ENCODE measurements at regions not wholly inside any gene's neighbourhood (a gene's known extent, or its start where the extent isn't known, plus 50 kb on each side); places are given as distances from the start of the nearest gene placed in this dataset.

GRCh38 chr11:103850419-103851165, 185.8 kb upstream of the DDI1 start:
- H3K27ac ChIP-seq (ENCODE audit: low read length) = no peak overlapping the region
- H3K4me3 ChIP-seq (ENCODE audit: low read length) = no peak overlapping the region
- no peaks in the 10 kb centered on the region for H3K9me3 ChIP-seq (ENCODE audit: low read length)
- H4K20me1 ChIP-seq (ENCODE audit: insufficient read depth) = no peaks in the 10 kb centered on the region
- TF ChIP-seq MXI1 (conservative IDR thresholded peaks at IDR 0.05; ENCODE audit: poor library complexity, severe bottlenecking) (no peak), EP300 (conservative IDR thresholded peaks at IDR 0.05; ENCODE audit: poor library complexity, severe bottlenecking) (no peak), EZH2 (IDR thresholded peaks at IDR 0.05; ENCODE audit: borderline replicate concordance, insufficient read depth, low read length, poor library complexity, severe bottlenecking) (no peak), REST (IDR thresholded peaks at IDR 0.05; ENCODE audit: borderline replicate concordance) (no peak), RAD21 (conservative IDR thresholded peaks at IDR 0.05) (no peak), SMC3 (conservative IDR thresholded peaks at IDR 0.05; ENCODE audit: poor library complexity) (no peak), POLR2AphosphoS5 (IDR thresholded peaks at IDR 0.05) (no peak), TAF1 (IDR thresholded peaks at IDR 0.05; ENCODE audit: low read depth) (no peak)
- TF ChIP-seq, protein P1, sequence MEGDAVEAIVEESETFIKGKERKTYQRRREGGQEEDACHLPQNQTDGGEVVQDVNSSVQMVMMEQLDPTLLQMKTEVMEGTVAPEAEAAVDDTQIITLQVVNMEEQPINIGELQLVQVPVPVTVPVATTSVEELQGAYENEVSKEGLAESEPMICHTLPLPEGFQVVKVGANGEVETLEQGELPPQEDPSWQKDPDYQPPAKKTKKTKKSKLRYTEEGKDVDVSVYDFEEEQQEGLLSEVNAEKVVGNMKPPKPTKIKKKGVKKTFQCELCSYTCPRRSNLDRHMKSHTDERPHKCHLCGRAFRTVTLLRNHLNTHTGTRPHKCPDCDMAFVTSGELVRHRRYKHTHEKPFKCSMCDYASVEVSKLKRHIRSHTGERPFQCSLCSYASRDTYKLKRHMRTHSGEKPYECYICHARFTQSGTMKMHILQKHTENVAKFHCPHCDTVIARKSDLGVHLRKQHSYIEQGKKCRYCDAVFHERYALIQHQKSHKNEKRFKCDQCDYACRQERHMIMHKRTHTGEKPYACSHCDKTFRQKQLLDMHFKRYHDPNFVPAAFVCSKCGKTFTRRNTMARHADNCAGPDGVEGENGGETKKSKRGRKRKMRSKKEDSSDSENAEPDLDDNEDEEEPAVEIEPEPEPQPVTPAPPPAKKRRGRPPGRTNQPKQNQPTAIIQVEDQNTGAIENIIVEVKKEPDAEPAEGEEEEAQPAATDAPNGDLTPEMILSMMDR (IDR thresholded peaks at IDR 0.05; ENCODE audit: poor library complexity, severe bottlenecking) = no peak
- no peak overlapping the region for H3K4me2 ChIP-seq (ENCODE audit: low read length)
- H3K9ac ChIP-seq (ENCODE audit: low read length) = no peak overlapping the region
- H3K79me2 ChIP-seq (replicated peaks; ENCODE audit: insufficient read depth, low read length) = no peaks in the 10 kb centered on the region
- no peaks in the 10 kb centered on the region for H3K9me2 ChIP-seq (ENCODE audit: insufficient read depth, low read length)
- no peaks in the 10 kb centered on the region for H3K27me3 ChIP-seq (ENCODE audit: insufficient read depth, low read depth, low read length)
- H3K36me3 ChIP-seq (ENCODE audit: insufficient read depth, low read length) = no peaks in the 10 kb centered on the region
- H3F3A ChIP-seq (ENCODE audit: insufficient read depth, low read length, poor library complexity, severe bottlenecking) = no peaks in the 10 kb centered on the region
- no peak overlapping the region for H2AFZ ChIP-seq (ENCODE audit: low read depth, low read length)

DNA sequence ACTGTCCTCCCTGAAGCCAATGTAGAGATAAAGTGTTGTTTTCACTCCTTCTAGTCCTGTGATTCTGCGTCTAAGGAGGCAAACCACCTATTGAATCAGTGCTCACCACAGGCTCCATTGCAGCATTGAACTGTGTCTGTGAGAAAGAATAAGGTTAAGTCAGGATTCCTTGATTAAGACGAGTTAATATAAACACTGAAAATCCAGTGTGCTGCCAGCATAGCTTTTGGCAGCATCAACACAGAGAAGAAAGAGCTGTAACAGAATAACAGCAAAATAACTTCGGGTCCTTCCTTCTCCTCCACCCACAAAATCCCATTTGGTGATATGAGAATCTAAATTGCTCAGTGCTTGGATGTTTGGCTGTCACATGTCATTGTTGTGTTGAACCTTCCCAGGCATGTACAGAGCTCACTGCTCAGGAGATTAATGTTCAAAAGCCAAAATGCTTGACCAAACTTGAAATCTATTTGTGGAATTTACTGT, 185.2 kb upstream of the DDI1 start:
- no peak overlapping the region for H3K27ac ChIP-seq (ENCODE audit: low read length)
- H3K9ac ChIP-seq (ENCODE audit: low read length) = no peak overlapping the region
- TF ChIP-seq, protein P1 (IDR thresholded peaks at IDR 0.05; ENCODE audit: poor library complexity, severe bottlenecking) = no peak
- TF ChIP-seq EP300 (conservative IDR thresholded peaks at IDR 0.05; ENCODE audit: poor library complexity, severe bottlenecking) (no peak), POLR2AphosphoS5 (IDR thresholded peaks at IDR 0.05) (no peak), EZH2 (IDR thresholded peaks at IDR 0.05; ENCODE audit: borderline replicate concordance, insufficient read depth, low read length, poor library complexity, severe bottlenecking) (no peak), TAF1 (IDR thresholded peaks at IDR 0.05; ENCODE audit: low read depth) (no peak), MXI1 (conservative IDR thresholded peaks at IDR 0.05; ENCODE audit: poor library complexity, severe bottlenecking) (no peak), RAD21 (conservative IDR thresholded peaks at IDR 0.05) (no peak), SMC3 (conservative IDR thresholded peaks at IDR 0.05; ENCODE audit: poor library complexity) (no peak), REST (IDR thresholded peaks at IDR 0.05; ENCODE audit: borderline replicate concordance) (no peak)
- no peak overlapping the region for H3K4me3 ChIP-seq (ENCODE audit: low read length)
- H3K79me2 ChIP-seq (replicated peaks; ENCODE audit: insufficient read depth, low read length) = no peaks in the 10 kb centered on the region
- H3K4me2 ChIP-seq (ENCODE audit: low read length) = no peak overlapping the region
- H3K36me3 ChIP-seq (ENCODE audit: insufficient read depth, low read length) = no peaks in the 10 kb centered on the region
- no peak overlapping the region for H2AFZ ChIP-seq (ENCODE audit: low read depth, low read length)
- no peaks in the 10 kb centered on the region for H3K9me3 ChIP-seq (ENCODE audit: low read length)
- H3K27me3 ChIP-seq (ENCODE audit: insufficient read depth, low read depth, low read length) = no peaks in the 10 kb centered on the region
- no peaks in the 10 kb centered on the region for H4K20me1 ChIP-seq (ENCODE audit: insufficient read depth)
- no peaks in the 10 kb centered on the region for H3F3A ChIP-seq (ENCODE audit: insufficient read depth, low read length, poor library complexity, severe bottlenecking)
- no peaks in the 10 kb centered on the region for H3K9me2 ChIP-seq (ENCODE audit: insufficient read depth, low read length)
